HG03175 (cell line): ENCODE measurements at regions not wholly inside any gene's neighbourhood (a gene's known extent, or its start where the extent isn't known, plus 50 kb on each side); places are given as distances from the start of the nearest gene placed in this dataset.

Source experiments
- ATAC-seq: cut with Tn5 transposase; IDR thresholded peaks from one replicate; pipeline ENCODE4 v1.9.1; 2021; ENCODE audit warnings: mild to moderate bottlenecking, moderate library complexity; ENCODE audit not compliant: unreplicated experiment

DNA sequence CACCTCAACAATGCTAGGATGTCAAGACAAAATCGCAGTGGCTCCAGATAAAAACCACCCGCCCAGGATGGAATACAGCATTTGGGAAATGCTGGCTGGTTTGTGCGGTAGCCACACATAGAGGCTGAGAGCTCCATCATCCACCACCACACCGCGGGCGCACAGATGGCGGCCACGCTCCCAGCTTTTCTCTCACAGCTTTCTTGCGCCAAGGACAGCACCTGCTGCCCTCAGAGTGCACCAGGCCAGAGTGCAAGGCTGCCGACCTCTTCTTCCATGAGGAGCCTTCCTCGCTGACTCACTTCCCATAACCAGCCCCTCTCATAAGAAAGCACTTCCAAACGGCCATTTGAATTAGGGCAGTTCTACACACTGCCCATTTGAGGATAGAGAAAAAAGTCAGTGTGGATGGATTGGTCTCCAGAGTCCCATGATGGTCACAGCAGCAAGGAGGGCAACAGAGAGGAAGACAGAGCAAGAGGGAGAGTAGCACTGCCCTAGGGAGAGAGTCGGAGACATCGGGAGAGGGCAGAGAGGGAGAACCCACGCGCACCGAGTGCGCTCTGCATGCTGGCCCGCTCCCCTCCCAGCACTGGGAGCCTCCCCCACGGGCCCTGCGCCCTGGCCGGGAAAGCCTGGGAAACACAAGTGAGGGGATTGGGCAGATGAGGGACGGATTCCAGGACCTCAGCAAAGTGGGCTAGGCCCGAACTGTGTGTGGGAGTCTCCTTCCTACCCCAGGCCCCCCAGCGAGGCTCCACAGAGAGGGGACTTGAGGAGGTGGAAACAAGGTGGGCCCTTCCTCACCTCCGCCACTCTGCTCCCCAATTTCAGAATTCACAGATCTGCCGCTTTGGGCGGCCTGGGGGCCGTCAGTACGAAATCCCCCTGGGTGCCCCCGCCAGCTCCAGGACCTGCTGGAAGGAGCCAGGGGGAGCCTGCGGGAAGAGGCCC is 156.9 kb downstream of the USP12 start:
- ATAC-seq = no peak

GRCh38 chr13:27012482-27013197 is 159.0 kb downstream of the USP12 start:
- ATAC-seq = no peak

DNA sequence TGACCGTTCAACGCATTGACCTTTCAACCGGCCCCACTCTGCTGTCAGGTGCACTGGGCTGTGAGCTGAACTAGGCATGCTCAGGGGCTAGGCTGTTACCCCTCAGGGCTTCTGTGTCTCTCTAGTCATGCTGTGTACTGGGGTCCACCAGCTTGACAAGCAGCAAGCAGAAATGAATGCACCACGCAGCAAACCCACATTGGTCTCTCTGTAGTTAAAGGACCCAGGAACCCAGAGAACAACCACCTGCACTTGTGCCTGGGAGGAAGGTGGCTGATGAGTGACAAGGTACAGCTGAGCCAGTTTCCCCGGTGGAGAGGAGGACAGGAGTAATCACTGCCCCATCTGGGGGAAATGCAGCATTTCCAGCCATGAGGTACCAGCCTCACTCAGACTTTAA is 159.9 kb downstream of the USP12 start:
- no peak for ATAC-seq

- ATAC-seq = no peak
Measured at GRCh38 chr13:27008733-27009132, 162.9 kb downstream of the USP12 start.

DNA sequence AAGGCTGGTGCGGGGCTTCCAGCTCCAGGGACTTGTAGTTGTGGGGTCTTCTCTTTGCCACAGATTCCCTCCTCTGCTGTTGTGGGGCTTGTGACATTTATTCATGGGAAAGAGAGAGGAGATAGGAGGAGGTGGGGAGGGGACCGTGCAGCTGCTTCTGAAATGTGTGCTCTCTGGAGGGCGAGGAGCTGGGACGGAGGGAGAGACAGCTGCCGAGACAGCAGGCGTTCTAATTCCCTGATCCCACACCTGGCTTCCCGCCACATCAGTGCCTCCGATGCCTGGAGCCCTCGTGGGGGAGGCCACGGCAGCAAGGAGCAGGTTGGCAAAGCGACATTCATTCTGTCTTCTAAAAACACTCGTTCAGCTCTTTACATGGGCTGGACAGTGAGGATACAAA is 164.4 kb downstream of the USP12 start:
- no peak for ATAC-seq

GRCh38 chr13:27006519-27007161 is 165.0 kb downstream of the USP12 start:
- ATAC-seq = no peak

DNA sequence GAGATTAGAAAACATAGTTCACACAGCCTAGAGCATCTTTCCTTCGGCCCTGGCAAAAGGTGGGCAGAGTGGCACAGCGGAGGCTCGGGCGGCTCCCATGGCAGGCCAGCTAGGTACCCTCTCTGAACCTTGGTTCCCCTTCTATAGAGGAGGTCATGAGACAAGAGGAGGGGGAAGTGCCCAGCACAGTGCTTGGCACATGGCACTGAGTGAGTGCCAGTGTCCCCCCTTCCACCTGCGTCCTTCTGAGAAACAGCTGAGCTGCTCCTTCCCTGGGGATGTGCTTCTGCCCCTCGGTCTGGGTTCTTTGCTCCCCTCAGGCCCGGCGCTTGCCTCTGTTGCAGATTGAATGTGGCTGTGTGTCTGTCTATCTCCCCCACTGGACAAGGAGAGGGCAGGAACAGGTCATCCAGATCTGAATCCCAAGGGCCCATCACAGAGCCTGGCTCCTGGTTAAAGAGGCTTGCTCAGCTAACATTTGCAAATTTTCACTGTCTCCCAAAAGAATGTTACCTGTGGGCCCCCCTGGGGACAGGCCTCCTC is 165.6 kb downstream of the USP12 start:
- ATAC-seq = no peak

GRCh38 chr13:27005556-27005955 is 166.1 kb downstream of the USP12 start:
- no peak for ATAC-seq

- ATAC-seq = no peak
Measured at GRCh38 chr13:27004866-27005265, 166.7 kb downstream of the USP12 start.

DNA sequence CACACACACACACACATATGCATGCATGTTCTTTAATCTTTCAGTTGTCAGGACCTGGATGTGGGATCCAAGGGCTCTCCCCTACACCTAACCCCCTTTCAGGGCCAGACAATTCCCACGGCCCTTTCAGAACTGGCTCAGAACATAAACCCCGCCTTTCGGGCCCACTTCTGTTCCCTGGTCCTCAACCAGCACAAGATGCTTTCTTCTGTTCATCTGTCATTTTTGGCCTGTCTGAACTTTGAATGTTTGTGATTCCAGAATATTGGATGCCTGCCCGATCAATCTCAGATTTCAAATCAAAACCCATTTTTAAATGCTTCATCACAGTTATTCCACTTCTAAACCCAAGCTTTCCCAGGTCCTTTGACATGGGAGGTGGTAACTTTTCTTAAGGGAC is 167.3 kb downstream of the USP12 start:
- ATAC-seq = no peak

DNA sequence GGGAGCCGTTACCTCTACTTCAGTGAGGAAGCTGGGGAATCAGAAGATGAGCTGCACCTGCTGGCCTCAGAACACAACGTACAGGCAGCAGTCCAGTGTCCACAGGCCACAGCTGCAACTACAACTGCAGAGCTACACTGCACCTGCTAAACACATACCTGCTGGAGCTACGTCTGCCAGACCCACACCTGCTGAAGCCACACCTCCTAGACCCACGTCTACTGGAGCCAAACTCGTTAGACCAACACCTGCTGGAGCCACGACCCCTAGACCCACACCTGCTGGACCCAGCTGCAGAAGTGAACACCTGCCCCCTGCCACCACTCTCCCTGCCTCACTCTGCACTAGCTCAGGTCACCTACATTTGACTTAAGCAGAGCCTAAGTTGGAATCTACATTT is 169.9 kb downstream of the USP12 start:
- no peak for ATAC-seq

DNA sequence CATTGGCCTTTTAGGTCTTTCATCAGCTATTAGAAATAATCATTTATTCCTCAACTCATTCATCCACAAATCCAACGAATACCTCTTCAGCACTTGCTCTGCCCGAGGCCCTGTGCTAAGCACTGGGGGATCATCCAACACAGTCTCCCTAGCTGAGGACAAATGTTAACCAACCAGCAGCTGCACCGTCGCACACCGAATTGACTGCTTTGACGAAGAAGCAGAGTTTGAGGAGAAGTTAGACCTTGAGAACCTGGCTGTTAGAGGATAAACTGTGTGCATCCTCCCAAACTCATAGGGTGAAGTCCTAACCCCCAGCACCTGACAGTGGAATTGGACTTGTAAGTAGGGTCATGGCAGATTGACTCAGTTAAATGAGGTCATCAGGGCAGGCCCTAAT is 170.9 kb downstream of the USP12 start:
- no peak for ATAC-seq

GRCh38 chr13:26999499-26999898 is 172.1 kb downstream of the USP12 start:
- ATAC-seq = no peak

DNA sequence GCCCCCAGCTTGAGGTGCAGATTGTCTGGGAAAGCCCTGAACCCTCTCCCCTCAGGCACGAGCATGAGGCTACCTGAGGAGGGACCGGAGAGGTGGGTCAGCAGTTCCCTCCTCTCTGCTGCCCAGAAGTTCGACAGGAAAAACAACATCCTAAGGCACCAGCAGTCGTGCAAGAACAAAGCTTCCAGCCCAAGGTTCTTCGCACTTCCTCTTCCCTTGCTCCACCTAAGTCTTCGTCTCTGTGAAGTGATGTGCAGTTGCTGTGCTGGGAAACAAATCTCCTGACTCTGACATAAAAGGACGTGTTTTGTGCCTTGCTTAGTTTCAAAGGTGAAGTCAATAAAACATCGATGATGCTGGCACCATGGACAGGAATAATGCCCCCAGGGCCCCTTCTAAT is 173.3 kb downstream of the USP12 start:
- ATAC-seq = no peak

GRCh38 chr13:26996965-26997752 is 174.5 kb downstream of the USP12 start:
- ATAC-seq = peak; percentile 92

- no peak for ATAC-seq
Measured at GRCh38 chr13:26995159-26995558, 176.5 kb downstream of the USP12 start.

- ATAC-seq = no peak
Measured at GRCh38 chr13:26993780-26994179, 177.8 kb downstream of the USP12 start.

DNA sequence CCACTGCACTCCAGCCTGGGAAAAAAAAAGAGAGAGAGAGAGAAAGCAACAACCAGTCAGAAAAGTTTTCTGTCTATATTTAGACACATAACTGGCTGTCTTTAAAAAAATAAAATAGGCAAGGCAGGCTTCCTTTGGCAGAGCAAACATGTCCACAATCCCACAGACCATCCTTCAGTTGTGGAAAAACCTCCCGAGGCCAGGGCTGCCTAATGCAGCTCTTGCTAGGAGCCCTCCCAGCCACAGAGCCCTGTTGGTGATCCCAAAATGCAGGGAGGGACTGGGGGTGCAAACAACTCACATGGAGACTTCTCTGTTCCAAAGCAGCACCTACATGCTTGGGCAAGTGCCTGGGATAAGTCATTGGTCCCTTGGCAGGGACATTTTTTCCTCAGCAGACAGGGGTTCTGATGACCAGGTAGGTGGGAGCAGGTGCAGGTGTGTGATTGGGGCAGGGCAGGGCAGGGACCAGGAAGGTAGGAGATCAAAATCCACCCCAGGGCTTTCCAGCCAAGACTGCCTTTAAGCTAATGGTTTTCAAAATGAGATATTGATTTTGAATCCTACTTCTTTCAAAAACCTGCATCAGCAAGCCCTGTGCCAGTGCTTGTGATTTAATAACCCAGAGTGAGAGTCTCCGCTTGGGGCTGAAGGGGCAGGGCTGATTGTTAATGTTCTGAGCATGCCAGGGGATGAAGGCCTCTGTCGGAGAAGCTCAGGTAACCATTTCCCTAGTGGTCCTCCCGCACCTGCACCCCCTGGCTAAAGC is 178.5 kb downstream of the USP12 start:
- ATAC-seq = no peak

- ATAC-seq = no peak
Measured at GRCh38 chr13:26991508-26992181, 180.0 kb downstream of the USP12 start.
